HepG2 (cell line): ENCODE measurements at regions not wholly inside any gene's neighbourhood (a gene's known extent, or its start where the extent isn't known, plus 50 kb on each side); places are given as distances from the start of the nearest gene placed in this dataset.

Source experiments
- KLF12 ChIP-seq: sonication (generic); formaldehyde crosslinking; IDR thresholded peaks from 2 replicates; pipeline ENCODE4 v1.4.0; 2020; ENCODE audit warnings: missing genetic modification reagents, borderline replicate concordance
- RFX3 ChIP-seq: IDR thresholded peaks from 2 replicates; pipeline ENCODE4 v1.6.1; 2016; ENCODE audit warnings: missing biosample characterization, missing genetic modification reagents
- SALL2 ChIP-seq: sonication (generic); formaldehyde crosslinking; IDR thresholded peaks from 2 replicates; pipeline ENCODE4 v1.8.1; 2023; ENCODE audit warnings: mild to moderate bottlenecking, missing genetic modification reagents, inconsistent platforms
- SOX5 ChIP-seq: IDR thresholded peaks from 2 replicates; pipeline ENCODE4 v1.6.1; 2016; ENCODE audit warnings: borderline replicate concordance
- SYNCRIP ChIP-seq: fragments of 200-400 bp; formaldehyde crosslinking; IDR thresholded peaks from 2 replicates; pipeline ENCODE4 v1.6.1; 2018; ENCODE audit warnings: mild to moderate bottlenecking, low read depth, low read length; ENCODE audit not compliant: insufficient read depth
- ZIK1 ChIP-seq: sonication (generic); formaldehyde crosslinking; IDR thresholded peaks from 2 replicates; pipeline ENCODE4 v1.5.0; 2020; ENCODE audit warnings: mild to moderate bottlenecking, low read depth, missing genetic modification reagents, borderline replicate concordance
- ZNF607 ChIP-seq: sonication (generic); formaldehyde crosslinking; IDR thresholded peaks from 2 replicates; pipeline ENCODE4 v1.5.1; 2020; ENCODE audit warnings: missing genetic modification reagents, mild to moderate bottlenecking, borderline replicate concordance
- ZNF761 ChIP-seq: sonication (generic); formaldehyde crosslinking; conservative IDR thresholded peaks from 2 replicates; pipeline ENCODE4 v1.4.0; 2020; ENCODE audit warnings: mild to moderate bottlenecking, missing genetic modification reagents
- ZNF777 ChIP-seq: sonication (generic); formaldehyde crosslinking; IDR thresholded peaks from 2 replicates; pipeline ENCODE4 v1.4.0; 2020; ENCODE audit warnings: missing genetic modification reagents
- TF ChIP-seq, protein P1 (sequence below): IDR thresholded peaks from 2 replicates; pipeline ENCODE4 v1.4.0; 2020; ENCODE audit warnings: mild to moderate bottlenecking, missing genetic modification reagents
- TF ChIP-seq, protein P2 (sequence below): sonication (generic); formaldehyde crosslinking; IDR thresholded peaks from 2 replicates; pipeline ENCODE4 v1.4.0; 2020; ENCODE audit warnings: missing genetic modification reagents, borderline replicate concordance
- TF ChIP-seq, protein P3 (sequence below): sonication (generic); formaldehyde crosslinking; IDR thresholded peaks from 2 replicates; pipeline ENCODE4 v1.4.0; 2020; ENCODE audit warnings: missing genetic modification reagents, borderline replicate concordance
- TF ChIP-seq, protein P4 (sequence below): sonication (generic); formaldehyde crosslinking; IDR thresholded peaks from 2 replicates; pipeline ENCODE4 v1.4.0; 2020; ENCODE audit warnings: missing genetic modification reagents; ENCODE audit errors: not compliant biosample characterization

DNA sequence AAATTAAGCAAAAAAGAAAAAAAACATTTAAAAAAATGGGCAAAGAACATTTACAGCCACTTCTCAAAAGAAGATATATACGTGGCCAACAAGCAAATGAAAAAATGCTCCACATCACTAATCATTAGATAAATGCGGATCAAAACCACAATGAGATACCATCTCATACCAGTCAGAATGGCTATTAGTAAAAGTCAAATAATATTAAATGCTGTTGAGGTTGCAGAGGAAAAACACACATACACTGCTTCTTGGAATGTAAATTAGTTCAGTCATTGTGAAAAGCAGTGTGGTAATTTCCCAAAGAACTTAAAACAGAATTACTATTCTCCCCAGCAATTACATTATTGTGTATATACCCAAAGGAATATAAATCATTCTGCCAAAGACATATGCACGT is 1189.0 kb downstream of the PCDH18 start (continued):
- TF ChIP-seq, protein P1, sequence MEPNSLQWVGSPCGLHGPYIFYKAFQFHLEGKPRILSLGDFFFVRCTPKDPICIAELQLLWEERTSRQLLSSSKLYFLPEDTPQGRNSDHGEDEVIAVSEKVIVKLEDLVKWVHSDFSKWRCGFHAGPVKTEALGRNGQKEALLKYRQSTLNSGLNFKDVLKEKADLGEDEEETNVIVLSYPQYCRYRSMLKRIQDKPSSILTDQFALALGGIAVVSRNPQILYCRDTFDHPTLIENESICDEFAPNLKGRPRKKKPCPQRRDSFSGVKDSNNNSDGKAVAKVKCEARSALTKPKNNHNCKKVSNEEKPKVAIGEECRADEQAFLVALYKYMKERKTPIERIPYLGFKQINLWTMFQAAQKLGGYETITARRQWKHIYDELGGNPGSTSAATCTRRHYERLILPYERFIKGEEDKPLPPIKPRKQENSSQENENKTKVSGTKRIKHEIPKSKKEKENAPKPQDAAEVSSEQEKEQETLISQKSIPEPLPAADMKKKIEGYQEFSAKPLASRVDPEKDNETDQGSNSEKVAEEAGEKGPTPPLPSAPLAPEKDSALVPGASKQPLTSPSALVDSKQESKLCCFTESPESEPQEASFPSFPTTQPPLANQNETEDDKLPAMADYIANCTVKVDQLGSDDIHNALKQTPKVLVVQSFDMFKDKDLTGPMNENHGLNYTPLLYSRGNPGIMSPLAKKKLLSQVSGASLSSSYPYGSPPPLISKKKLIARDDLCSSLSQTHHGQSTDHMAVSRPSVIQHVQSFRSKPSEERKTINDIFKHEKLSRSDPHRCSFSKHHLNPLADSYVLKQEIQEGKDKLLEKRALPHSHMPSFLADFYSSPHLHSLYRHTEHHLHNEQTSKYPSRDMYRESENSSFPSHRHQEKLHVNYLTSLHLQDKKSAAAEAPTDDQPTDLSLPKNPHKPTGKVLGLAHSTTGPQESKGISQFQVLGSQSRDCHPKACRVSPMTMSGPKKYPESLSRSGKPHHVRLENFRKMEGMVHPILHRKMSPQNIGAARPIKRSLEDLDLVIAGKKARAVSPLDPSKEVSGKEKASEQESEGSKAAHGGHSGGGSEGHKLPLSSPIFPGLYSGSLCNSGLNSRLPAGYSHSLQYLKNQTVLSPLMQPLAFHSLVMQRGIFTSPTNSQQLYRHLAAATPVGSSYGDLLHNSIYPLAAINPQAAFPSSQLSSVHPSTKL: no peak
- TF ChIP-seq RFX3 (CRISPR knock-in tag) (no peak), SYNCRIP (no peak), SALL2 (CRISPR knock-in tag) (no peak), ZNF761 (CRISPR knock-in tag) (no peak), ZNF607 (CRISPR knock-in tag) (no peak), ZNF777 (no peak), ZIK1 (CRISPR knock-in tag) (no peak), SOX5 (no peak), KLF12 (CRISPR knock-in tag) (no peak)
- TF ChIP-seq, protein P2, sequence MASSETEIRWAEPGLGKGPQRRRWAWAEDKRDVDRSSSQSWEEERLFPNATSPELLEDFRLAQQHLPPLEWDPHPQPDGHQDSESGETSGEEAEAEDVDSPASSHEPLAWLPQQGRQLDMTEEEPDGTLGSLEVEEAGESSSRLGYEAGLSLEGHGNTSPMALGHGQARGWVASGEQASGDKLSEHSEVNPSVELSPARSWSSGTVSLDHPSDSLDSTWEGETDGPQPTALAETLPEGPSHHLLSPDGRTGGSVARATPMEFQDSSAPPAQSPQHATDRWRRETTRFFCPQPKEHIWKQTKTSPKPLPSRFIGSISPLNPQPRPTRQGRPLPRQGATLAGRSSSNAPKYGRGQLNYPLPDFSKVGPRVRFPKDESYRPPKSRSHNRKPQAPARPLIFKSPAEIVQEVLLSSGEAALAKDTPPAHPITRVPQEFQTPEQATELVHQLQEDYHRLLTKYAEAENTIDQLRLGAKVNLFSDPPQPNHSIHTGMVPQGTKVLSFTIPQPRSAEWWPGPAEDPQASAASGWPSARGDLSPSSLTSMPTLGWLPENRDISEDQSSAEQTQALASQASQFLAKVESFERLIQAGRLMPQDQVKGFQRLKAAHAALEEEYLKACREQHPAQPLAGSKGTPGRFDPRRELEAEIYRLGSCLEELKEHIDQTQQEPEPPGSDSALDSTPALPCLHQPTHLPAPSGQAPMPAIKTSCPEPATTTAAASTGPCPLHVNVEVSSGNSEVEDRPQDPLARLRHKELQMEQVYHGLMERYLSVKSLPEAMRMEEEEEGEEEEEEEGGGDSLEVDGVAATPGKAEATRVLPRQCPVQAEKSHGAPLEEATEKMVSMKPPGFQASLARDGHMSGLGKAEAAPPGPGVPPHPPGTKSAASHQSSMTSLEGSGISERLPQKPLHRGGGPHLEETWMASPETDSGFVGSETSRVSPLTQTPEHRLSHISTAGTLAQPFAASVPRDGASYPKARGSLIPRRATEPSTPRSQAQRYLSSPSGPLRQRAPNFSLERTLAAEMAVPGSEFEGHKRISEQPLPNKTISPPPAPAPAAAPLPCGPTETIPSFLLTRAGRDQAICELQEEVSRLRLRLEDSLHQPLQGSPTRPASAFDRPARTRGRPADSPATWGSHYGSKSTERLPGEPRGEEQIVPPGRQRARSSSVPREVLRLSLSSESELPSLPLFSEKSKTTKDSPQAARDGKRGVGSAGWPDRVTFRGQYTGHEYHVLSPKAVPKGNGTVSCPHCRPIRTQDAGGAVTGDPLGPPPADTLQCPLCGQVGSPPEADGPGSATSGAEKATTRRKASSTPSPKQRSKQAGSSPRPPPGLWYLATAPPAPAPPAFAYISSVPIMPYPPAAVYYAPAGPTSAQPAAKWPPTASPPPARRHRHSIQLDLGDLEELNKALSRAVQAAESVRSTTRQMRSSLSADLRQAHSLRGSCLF: no peak
- TF ChIP-seq, protein P3, sequence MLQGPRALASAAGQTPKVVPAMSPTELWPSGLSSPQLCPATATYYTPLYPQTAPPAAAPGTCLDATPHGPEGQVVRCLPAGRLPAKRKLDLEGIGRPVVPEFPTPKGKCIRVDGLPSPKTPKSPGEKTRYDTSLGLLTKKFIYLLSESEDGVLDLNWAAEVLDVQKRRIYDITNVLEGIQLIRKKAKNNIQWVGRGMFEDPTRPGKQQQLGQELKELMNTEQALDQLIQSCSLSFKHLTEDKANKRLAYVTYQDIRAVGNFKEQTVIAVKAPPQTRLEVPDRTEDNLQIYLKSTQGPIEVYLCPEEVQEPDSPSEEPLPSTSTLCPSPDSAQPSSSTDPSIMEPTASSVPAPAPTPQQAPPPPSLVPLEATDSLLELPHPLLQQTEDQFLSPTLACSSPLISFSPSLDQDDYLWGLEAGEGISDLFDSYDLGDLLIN (CRISPR knock-in tag): no peak
- TF ChIP-seq, protein P4, sequence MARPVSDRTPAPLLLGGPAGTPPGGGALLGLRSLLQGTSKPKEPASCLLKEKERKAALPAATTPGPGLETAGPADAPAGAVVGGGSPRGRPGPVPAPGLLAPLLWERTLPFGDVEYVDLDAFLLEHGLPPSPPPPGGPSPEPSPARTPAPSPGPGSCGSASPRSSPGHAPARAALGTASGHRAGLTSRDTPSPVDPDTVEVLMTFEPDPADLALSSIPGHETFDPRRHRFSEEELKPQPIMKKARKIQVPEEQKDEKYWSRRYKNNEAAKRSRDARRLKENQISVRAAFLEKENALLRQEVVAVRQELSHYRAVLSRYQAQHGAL (CRISPR knock-in tag): no peak
